HFFc6 (cell line): ENCODE measurements at regions not wholly inside any gene's neighbourhood (a gene's known extent, or its start where the extent isn't known, plus 50 kb on each side); places are given as distances from the start of the nearest gene placed in this dataset.

ENCODE experiments used
- DNase-seq: peaks from one replicate; pipeline ENCODE4 v3.0.0-alpha.2; 2018
- H3K27ac Mint-ChIP-seq: 2 replicates; pipeline ENCODE4 v1.8.0; 2020; ENCODE audit warnings: mild to moderate bottlenecking, mixed read lengths
- H3K27me3 Mint-ChIP-seq: 2 replicates; pipeline ENCODE4 v1.8.0; 2021; ENCODE audit warnings: mild to moderate bottlenecking, moderate library complexity, mixed read lengths; ENCODE audit not compliant: insufficient read depth
- H3K36me3 Mint-ChIP-seq: 2 replicates; pipeline ENCODE4 v1.8.0; 2021; ENCODE audit warnings: low read depth, mixed read lengths
- H3K4me1 Mint-ChIP-seq: 2 replicates; pipeline ENCODE4 v1.8.0; 2020; ENCODE audit warnings: low read depth, mixed read lengths
- H3K4me3 Mint-ChIP-seq: 2 replicates; pipeline ENCODE4 v1.8.0; 2020; ENCODE audit warnings: mild to moderate bottlenecking, moderate library complexity, mixed read lengths
- H3K9me3 Mint-ChIP-seq: 2 replicates; pipeline ENCODE4 v1.8.0; 2020; ENCODE audit warnings: mild to moderate bottlenecking, mixed read lengths
- TF ChIP-seq, protein P1 (sequence below): fragments of 200-600 bp; sonication (generic); IDR thresholded peaks from 2 replicates; pipeline ENCODE4 v1.5.0; 2021; ENCODE audit warnings: antibody characterized with exemption, mild to moderate bottlenecking

DNA sequence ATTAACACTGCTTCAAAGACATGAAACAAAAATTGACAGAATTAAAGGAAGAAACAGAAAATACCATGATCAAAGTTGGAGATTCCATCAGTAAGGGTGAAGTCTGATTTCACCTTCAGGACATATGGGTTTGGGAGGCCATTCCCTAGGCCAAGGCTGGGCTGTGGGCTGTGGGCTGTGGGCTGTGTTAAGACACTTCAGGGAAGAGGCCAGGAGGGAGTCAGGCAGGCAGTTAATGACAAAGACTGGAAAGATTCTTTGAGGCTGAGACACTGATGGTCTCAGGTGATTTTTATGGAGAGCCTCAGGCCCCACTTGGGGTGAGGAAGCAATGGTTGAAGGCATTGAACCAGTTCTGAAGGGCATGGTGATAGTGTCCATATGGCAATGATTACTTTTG is 57.5 kb downstream of the MAGEF1 start:
- H3K36me3 Mint-ChIP-seq = no peaks in the 10 kb centered on the region
- H3K4me1 Mint-ChIP-seq = peaks cover 34% of the 10 kb centered on the region
- H3K9me3 Mint-ChIP-seq = no peaks in the 10 kb centered on the region
- H3K4me3 Mint-ChIP-seq = no peak overlapping the region
- H3K27me3 Mint-ChIP-seq = peaks cover 4% of the 10 kb centered on the region; the same call in 1 of the 2 replicates
- DNase-seq = no peak
- TF ChIP-seq, protein P1, sequence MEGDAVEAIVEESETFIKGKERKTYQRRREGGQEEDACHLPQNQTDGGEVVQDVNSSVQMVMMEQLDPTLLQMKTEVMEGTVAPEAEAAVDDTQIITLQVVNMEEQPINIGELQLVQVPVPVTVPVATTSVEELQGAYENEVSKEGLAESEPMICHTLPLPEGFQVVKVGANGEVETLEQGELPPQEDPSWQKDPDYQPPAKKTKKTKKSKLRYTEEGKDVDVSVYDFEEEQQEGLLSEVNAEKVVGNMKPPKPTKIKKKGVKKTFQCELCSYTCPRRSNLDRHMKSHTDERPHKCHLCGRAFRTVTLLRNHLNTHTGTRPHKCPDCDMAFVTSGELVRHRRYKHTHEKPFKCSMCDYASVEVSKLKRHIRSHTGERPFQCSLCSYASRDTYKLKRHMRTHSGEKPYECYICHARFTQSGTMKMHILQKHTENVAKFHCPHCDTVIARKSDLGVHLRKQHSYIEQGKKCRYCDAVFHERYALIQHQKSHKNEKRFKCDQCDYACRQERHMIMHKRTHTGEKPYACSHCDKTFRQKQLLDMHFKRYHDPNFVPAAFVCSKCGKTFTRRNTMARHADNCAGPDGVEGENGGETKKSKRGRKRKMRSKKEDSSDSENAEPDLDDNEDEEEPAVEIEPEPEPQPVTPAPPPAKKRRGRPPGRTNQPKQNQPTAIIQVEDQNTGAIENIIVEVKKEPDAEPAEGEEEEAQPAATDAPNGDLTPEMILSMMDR = no peak
- H3K27ac Mint-ChIP-seq = no peak overlapping the region

DNA sequence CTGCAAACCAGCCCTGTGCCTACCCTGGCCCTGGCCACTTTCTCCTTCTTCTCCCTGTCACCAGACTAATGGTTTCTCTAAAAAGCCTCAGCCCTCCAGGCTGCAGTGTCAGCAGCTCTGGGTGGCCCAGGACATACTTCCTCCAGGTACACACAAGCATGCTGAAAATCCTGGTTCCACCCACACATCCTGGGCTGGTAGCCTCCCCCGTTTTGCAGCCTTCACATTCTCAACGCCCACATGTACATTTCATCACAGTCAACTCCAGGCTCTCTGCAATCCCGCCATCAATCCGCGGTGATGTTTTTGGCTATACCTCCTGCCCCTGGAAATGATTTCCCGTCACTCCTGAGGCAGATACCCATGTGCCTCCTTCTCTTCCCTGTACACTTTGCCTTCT is 59.4 kb downstream of the MAGEF1 start:
- no peak overlapping the region for H3K4me3 Mint-ChIP-seq
- H3K27me3 Mint-ChIP-seq = peaks cover 7% of the 10 kb centered on the region
- no peaks in the 10 kb centered on the region for H3K9me3 Mint-ChIP-seq
- H3K4me1 Mint-ChIP-seq = peaks cover 20% of the 10 kb centered on the region
- H3K36me3 Mint-ChIP-seq = no peaks in the 10 kb centered on the region
- TF ChIP-seq, protein P1 = no peak
- no peak overlapping the region for H3K27ac Mint-ChIP-seq
- DNase-seq = no peak

DNA sequence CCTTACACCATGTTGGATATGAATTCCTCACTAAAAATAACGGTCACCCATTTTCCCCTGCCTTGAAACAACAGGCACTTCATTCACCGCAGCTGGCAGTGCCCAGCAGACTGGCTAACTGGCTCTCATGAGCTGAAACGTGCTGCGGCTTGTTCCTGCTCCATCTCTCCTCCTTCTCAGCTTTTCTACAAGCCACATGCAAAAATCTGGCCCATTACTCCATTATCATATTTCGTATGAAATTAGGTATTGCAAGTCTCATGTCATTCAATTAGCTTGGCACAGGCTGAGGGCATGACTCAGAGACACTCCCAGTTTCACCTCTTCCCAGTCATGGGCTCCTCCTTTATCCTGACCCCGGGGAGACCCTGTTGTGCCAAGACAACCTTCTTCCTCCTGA is 60.0 kb downstream of the MAGEF1 start:
- H3K27me3 Mint-ChIP-seq = peaks cover 4% of the 10 kb centered on the region
- H3K4me3 Mint-ChIP-seq = no peak overlapping the region
- no peak overlapping the region for H3K27ac Mint-ChIP-seq
- no peak for DNase-seq
- no peaks in the 10 kb centered on the region for H3K36me3 Mint-ChIP-seq
- TF ChIP-seq, protein P1 = no peak
- peaks cover 14% of the 10 kb centered on the region for H3K4me1 Mint-ChIP-seq
- H3K9me3 Mint-ChIP-seq = no peaks in the 10 kb centered on the region

DNA sequence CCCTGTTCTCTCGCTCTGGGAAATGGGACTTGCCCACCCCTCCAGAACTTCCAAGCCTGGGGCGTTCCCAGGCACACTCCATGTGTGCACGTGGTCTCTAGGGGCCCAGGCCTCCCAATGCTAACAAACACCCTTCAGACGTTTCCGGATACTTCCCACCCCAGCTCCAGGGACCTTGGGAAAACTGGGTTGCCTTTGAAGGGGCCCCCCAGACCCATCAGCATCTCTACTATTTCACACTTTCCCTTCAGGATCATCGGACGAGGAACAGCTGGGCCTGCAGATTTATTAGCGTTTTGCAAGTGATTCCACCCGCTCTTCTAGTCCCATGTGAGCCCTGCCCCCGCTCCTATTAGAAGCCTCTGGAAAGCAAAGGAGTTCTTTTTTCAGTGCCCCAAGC is 63.2 kb downstream of the MAGEF1 start:
- no peaks in the 10 kb centered on the region for H3K36me3 Mint-ChIP-seq
- H3K4me3 Mint-ChIP-seq = no peak overlapping the region
- H3K27me3 Mint-ChIP-seq = peaks cover 12% of the 10 kb centered on the region
- H3K27ac Mint-ChIP-seq = no peak overlapping the region
- TF ChIP-seq, protein P1 = no peak
- DNase-seq = no peak
- no peaks in the 10 kb centered on the region for H3K9me3 Mint-ChIP-seq
- H3K4me1 Mint-ChIP-seq = peaks cover 14% of the 10 kb centered on the region

DNA sequence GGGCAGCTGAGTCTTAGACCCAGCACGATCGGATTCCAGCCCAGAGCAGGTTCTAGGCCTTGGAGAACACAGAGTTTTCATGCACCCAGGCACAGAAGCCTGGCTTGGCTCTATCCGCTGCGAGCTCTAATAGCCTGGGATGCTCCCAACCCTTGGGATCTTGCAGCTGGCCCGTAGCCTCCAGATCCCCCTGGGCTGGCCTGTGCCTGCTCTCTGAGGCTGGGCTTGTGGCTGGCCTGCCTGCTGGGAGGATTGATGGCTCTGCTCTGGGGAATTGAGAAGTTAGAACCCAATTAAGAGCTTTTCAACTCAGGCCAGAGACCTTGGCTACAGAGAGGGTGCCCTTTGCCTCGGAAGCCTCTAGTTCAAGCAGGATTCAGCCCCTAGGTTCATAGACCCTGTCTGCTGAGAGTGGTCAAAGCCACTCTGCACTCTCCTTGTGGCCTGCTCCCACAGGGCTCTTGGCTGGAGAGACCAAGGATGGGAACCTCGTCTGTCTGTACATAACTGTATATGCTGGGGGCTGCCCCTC is 64.4 kb downstream of the MAGEF1 start:
- H3K4me1 Mint-ChIP-seq = peaks cover 9% of the 10 kb centered on the region
- TF ChIP-seq, protein P1 = no peak
- H3K9me3 Mint-ChIP-seq = no peaks in the 10 kb centered on the region
- H3K27ac Mint-ChIP-seq = no peak overlapping the region
- no peak for DNase-seq
- H3K36me3 Mint-ChIP-seq = no peaks in the 10 kb centered on the region
- no peak overlapping the region for H3K4me3 Mint-ChIP-seq
- H3K27me3 Mint-ChIP-seq = peaks cover 19% of the 10 kb centered on the region

DNA sequence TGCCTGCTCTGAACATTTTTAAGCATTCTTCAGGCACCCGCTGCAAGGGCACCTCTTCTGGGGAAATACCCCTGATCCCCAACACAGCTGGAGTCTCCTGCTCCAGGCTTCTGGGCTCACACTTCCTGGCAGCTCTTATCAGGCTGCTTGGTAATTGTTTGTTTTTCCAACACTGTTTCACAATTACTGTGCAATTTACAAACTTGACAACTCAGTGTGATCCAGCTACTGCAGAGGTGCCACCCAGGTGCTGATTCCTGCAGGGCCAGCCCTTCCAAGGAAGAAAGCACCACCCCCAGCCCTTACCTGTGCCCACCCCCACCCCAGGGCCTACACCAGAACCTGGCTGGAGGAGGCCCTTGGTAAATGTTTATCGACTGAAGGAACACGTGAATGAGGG is 66.5 kb downstream of the MAGEF1 start:
- Mint-ChIP-seq H3K4me3 (no peak overlapping the region), H3K27ac (no peak overlapping the region), H3K9me3 (no peaks in the 10 kb centered on the region), H3K27me3 (peaks cover 25% of the 10 kb centered on the region), H3K36me3 (no peaks in the 10 kb centered on the region), H3K4me1 (no peaks in the 10 kb centered on the region)
- TF ChIP-seq, protein P1 = no peak
- no peak for DNase-seq
